ENCODE measurements at regions not wholly inside any gene's neighbourhood (a gene's known extent, or its start where the extent isn't known, plus 50 kb on each side); places are given as distances from the start of the nearest gene placed in this dataset.

DNA sequence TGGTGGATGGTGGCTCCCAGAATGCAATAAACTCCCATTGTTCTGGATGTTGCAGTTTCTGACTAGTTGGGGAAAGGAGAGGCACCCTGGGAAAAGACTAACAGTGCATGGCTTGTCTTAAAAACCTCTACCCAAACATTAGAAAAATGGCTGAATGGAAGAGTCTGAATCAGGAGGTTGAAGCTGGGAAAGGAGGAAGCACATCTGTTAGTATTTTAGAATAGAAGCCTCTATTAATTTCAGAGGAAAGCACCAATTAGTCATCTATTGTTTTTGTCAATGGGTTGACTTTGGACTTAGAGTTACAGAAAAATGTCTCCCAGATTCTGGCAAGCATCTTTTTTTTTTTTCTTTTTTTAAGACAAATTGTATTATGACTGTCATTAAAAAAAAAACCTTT is 56.1 kb upstream of the ELMO1 start:
- DNase-seq = no peak

DNA sequence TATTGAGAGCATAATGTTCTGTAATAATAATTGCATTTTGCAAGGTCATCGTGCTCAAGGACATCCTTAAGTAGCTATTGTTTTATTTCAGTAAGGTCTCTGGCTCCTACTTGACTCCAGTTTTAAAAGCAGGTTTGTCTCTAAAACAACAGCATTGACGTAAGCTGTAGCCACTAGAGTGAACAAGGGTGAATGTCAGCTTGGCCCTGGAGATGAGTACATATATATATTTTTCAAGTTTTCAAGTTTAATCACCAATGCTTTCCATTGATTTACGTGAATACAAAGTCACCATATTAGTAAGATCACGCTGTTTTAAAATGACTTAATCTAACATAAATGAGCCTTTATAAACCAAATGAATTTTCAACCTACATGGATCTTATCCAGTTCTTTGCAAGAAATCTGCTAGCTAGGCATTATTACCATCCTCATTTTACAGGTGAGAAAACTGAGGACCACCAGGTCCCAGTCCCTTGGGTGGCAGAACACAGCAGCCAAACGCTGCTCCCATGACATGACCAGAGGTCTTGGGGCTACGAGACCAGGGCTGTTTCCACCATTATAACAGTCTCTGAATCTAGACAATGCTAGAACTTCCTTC is 57.2 kb upstream of the ELMO1 start:
- DNase-seq = no peak

DNA sequence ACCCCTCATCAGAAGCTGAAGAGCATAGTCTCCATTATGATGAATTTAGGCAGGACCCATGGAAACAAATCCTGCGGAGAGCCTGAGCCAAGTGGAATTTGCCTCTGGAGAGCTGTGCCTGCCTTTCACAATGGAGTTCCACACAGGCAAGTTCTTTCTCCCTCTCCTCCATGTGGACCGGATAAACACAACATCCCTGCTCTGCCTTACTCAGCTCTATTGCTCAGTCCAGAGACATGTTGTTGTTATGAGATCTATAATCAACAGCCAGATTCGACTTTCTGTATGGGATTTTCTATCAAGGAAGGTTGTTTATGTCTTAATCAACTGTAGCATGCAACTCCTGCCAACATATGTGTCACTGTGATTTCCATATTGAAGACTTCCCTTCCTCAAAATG is 59.5 kb upstream of the ELMO1 start:
- no peak for DNase-seq

DNA sequence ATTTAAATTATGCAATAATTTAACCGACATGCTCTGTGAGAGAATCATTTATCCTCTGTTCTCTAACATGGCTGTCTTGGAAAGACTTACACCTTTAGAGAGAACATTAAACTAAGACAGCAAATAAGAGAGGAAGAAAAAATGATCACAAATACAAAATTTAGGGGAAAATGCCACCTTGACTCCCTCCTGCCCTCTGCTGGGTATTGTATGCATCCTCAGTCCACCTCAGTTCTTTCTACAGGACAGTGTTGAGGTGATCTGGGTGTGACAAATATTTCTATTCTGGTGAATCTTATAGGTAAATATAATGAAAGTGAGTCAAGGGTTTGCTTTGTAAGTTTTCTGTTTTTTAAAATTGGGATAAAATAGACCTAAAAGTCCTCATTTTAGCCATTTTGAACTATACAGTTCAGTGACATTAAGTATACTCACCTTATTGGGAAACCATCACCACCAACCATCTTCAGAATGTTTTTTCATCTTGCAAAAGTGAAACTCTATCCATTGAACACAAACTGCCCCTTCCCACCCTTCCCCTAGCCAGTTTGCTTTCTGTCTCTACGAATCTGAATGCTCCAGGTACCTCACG is 61.5 kb upstream of the ELMO1 start:
- no peak for DNase-seq

DNA sequence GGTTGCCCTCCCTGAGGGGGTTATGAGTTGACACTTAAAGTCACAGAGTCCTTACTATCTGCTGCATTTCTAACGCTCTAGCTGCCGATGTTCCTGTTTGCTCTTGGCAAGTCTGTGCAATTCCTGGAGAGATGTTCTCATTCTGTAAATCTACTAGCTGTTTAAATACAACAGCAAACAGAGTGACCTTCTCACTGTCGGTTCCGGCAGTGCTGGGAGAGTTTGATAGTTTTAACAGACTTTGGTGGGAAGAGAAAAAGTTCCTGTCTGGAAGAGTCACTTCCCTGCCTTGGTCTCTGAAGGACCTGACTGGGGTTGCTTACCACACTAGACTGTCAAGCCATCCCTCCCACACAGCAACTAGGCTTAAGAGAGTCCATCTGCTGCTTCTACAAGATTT is 63.3 kb upstream of the ELMO1 start:
- peak; percentile 35 for DNase-seq

DNA sequence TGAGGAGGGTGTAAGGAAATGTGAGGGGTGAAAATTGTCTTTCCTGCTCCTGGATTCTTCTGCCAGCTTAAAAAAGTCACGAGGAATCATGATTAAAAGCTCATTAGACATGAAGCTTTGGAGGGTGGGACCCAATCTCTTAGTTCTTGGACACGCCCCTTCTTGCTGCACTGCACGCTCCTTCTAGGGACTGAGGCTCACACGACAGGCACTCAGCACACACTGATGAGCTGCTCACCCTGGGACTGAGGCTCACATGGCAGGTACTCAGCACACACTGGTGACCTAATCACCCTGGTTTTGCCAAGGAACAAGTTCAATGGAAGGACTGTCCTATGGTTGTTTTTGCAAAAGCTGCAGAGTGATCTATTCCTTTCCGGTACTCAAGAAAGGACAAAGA is 65.8 kb upstream of the ELMO1 start:
- no peak for DNase-seq

DNA sequence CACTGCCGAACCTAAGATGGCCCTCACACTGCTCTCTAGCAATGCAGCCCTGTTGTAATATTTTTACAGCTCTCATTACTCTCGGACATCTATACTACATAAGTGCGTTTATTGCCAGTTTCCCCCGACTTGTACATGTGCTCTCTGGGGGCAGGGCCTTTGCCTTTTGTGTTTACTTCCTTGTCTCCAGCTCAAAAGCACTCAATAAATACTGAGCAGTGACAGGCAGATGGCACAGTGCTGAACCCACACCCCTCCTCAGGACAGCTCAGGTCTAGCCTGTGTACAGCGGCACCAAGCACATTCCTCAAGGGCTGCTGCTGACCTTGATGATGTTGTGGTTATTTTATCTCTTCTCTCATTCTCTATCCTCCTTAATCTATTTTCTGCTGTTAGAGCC is 68.0 kb upstream of the ELMO1 start:
- DNase-seq = no peak

DNA sequence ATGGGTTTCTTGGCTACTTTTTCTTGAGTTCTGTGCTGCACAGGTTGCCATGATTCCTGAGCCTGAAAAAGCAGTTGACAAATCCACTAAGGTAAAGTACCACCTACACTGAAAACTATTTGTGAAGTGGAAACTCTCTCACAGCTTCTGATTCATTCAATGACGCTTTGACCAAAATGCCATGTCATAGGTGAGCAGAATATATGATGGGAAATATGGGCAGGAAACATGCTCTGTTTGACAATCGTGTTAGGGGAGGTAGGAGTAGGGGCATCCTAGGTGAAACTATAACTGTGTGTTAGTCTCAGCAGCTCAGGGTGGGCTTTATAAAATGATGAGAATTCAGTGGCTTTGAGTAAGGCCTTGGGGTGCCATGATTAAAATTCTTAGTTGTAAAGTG is 69.6 kb upstream of the ELMO1 start:
- DNase-seq = no peak

DNA sequence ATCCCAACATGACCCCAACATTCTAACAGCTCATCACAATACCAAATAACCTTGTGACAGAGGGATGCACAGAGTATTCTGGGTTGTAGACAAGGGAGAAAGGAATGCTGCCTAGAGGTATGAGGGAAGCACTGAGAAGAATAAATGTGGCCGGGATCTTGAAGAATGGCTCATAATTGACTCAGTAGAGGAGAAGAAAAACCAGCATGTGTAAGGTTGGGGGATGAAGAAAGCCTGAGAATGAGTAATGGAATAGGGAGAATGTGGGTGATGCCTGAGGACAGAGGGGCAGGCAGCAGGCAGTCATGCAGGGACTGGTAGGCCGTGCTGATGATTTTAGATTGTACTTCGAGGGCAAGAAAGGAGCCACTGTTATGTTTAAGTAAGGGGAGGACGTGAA is 75.4 kb upstream of the ELMO1 start:
- DNase-seq = no peak

DNA sequence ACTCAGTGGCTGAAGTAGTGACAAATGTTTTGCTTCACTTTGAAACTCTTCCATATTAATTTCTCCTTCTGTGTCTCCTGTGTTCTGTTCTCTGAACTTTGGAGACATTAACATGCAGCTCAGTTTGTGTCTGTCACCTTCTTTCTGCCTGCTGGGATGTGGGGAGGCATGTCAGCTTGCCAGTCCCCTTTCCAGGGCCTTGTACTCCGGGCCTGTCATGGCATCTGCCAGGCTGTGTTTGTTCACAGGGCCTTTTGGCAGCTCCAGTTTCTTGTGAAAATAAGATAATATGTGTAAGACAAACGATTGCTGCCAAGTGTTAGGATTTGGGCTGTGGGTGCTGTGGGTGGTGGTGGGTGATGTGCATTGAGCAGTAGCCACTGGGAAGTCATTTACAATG is 76.1 kb upstream of the ELMO1 start:
- no peak for DNase-seq

DNA sequence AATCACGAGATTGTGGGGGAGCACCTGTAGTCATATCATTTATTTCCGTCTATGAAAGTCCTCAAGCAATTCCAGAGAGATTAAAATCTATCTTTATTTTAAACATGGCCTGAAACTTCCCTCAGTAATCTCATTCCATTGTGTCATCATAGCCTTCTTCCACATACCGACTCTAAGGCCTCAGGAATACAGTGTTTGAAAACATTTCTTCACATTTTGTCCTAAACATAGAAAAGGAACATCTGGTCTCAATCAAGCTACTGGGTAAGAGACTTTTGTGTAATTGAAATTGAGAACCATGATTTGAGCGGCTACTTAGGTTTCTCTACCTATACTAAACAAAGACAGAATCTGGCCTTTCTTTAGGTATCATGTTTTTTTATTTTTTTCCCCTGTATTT is 78.0 kb upstream of the ELMO1 start:
- DNase-seq = no peak

DNA sequence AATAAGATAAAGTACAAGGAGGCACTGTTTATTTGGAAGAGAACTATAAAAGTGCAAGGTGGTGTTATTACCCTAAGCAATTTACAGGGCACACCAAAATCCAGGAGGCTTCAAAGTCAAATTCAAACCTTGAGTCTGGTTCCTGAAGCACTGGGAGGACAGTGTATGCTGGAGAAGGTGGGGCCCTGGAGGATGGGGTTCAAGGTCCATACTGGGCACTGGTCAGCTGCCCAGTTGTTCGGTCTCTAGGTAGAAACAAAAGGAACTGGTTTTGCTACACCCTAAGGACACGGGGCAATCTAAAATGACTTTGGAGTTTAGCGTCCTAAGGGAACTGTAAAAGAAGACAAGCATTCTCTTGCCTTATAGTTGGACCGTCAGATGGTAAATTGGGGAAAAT is 78.4 kb upstream of the ELMO1 start:
- DNase-seq = no peak

DNA sequence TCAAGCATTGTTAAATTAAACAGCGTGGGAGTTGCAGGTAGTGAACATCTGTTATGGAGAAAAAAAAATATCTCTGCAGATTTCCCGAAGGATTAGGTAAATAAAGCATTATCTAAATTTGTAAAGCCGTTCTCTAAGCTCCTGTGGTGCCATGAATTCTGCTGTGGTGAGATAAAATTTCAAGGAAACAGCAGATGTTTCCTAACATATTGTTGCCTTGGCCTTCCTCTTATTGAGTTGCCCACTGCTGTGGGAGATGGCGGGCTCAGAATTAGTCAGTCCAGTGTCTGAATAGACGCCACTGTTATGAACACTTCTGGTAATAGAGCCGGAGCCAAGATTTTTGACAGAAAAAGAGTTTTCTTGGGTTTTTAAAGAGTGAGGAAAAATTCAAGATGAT is 82.6 kb upstream of the ELMO1 start:
- DNase-seq = no peak

DNA sequence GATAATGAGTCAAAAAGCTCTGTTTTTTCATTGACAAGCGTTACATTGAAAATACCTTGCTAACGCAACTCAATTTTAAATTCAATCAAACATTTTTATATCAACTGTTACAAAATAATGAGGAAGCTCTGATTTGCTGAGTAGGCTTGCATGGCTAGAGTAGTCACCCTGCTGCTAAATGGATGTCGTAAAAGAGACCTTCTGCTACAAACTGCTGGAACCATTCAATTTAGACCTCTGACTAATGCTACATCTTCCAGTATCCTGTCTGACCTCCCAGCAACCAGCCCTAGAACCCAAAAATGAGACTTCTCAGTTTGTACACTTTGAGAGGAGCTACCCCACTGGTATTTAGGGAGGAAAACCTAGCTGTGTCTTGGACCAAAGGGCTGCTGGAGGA is 84.0 kb upstream of the ELMO1 start:
- no peak for DNase-seq

DNA sequence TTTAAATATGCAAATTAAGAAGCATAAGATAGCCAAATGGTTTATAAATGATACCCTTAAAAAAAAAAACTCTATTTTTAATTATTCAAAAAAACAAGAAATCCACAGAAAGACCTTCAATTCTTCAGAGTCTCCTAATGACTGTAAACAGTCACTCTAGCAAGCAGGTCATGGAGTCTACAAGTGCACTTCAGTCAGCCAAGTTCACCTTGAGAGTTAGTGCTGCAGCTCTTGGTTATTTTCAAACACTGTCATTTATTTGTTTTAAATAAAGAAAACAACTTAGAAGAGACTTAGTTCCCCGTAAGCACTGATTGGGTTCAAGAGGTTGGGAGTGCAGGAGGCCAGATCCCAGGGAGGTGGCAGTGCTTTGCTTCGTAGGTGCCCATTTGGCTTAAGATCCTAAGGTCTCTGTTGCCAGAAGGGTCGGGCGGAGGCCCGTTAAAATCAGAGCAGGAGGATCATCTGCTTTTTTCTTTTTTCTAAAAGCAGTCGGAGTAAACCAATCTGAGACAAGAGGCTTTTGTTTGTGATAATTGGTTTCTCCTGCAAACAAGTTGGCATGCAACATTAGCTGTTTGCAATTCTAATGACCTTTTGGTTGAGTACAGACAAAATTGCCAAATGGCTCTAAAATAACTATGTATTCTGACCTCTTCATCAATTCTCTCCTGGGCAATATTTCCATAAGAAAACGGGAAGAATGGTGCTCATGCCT is 86.4 kb upstream of the ELMO1 start:
- no peak for DNase-seq

DNA sequence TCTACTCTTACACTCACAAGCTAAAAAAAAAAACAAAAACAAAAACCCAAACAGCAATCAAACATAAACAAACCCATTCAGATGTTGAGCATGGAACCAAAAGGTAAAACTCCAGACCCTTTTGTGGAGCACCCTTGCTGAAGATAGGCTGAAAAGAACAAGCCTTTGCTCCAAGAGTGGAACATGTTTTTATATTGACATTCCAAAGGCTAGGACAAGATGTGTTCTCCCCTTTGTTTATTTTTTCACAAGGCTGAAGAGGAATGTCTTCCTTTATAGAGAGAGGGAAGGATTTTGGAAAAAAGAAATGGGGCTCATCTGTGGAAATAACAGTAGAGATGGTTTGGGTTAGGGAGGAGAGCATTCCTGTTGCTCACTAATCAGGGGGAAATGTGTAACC is 87.2 kb upstream of the ELMO1 start:
- DNase-seq = no peak

DNA sequence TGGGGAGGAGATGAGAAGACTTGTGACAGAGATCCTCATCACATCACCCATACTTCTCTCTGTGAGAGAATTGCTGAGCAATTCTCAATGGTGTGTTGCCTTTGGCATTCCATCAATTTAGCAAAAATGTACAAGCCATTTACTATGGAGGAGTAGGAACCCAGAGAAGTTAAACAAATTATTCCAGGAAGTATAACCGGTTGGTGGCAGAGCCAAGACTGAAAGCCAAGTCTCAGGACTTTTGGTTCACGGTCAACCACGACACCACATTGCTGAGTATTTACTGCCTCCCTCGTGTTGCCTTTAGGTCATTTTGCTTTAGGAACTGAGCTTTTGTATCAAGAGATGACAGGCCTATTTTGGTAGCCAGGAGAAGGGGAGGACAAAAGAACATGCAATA is 88.0 kb upstream of the ELMO1 start:
- DNase-seq = no peak

DNA sequence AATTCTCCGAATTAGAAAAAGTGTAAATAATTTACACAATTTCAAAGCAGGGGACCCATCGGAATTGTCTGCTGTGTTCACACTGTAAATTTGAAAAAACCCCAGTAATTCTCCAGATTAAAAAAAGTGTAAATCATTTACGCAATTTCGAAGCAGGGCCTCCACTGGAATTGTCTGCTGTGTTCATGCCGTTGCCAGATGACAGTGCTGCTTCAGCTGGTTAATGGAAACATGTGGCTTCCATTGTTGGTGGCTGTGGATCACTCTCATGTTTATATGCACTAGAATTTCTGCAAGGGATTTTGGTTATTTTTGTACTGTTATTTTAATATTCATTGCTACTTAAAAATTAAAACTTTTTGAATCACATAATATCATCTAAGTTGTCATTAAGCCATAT is 88.8 kb upstream of the ELMO1 start:
- DNase-seq = no peak

DNA sequence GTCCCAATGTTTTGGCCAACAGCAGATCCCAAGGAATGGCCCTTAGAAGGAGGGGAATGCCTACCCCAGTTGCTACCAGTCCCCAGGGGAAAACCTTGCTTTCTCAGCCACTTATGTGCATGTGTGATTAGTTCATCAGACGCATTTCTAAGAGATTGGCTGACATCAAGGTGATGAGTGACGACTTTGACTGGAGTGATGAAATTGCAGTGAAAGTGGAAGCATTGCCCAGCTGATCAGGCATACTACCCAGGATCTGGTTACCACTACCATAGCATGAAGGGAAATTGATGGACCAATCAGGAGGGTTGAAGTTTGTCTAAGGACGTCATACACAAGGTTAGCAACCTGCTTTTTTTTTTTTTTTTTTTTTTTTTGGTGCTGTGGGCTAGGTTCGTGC is 90.3 kb upstream of the ELMO1 start:
- DNase-seq = no peak

DNA sequence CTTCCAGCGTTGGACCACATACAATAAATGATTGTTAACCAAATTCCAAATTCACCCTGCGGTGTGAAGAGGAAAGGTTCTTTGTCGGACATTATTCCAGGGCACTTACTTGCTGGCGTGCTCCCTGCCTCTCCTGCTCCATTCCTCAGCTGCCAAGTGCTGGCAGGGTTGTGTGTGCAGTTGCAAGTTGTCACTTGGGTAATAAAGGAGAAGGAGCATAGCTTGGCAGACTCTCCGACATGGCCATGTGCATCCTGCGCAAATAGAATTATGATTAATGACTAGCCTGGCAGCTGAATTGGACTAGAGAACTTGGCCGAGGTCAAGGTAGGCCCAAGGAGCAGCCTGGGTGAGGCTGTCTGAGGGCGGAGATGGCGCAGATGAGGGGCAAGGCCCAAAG is 92.3 kb upstream of the ELMO1 start:
- no peak for DNase-seq

DNA sequence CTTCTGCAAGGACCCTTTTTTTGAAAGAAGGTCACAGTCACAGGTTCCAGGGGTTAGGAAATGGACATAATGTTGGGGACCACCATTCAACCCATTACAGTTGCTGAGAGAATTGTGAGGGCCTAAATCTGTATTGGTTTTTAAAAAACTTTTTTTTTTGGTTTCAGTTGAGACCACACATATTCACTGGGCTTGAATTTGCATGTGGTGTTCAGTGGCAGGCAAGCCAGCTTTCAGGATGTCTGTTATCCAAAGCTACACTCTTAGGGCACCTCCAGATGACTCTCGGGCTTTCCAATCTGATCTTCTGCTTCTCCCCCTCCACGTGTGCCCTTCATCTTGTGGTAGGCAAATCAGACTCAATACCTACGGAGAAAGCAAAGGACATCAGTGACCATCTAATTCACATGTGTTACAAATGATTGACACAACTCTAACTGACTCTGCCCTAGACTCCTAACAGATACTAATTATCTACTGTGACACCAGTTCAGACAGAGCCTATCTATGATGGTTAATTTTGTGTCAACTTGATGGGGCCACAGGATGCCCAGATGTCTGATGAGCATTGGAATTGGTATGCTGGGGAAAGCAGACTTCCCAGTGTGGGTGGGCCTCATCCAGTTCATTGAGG is 93.3 kb upstream of the ELMO1 start:
- no peak for DNase-seq

DNA sequence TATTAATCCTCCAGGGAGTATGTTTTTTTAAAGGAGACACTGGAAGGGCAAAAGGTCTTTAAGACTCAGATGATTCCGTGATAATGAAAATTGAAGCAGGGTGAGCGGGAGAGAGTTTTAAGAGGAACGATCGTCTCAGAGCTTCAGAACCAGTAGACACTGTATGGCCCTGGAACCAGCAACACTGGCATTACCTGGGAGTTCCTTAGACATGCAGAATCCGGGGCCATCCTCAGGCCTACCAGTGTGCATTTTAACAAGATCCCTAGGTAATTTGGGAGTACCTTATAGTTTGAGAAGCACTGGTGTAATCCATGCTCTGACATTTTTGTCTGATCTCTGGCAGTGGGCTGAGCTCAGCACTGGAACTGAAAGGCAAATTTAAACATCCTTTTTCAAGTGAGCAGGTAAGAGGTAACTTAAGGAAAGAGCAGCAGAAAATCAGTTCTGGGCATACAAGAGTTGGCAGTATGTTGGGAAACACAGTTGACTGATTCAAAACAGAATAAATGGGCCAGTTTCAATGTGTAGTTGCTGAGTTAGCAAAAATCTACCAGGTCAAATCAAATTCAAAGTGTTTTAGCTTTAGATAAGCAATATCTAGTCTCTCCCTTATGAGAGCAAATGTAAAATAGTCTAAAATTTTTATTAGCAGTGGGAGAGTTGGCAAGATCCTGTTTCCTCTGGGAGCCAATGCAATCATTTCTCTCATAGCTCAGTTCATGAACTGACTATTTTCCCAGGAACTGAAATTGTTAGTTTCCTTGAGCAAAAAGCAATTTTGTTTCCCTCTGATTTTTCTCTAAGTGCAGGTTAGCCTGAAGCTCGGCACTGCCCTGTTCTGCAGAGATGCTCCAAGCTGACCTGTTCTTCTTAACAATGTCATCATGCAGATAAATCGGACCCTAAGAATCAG is 97.2 kb upstream of the ELMO1 start:
- DNase-seq = no peak

DNA sequence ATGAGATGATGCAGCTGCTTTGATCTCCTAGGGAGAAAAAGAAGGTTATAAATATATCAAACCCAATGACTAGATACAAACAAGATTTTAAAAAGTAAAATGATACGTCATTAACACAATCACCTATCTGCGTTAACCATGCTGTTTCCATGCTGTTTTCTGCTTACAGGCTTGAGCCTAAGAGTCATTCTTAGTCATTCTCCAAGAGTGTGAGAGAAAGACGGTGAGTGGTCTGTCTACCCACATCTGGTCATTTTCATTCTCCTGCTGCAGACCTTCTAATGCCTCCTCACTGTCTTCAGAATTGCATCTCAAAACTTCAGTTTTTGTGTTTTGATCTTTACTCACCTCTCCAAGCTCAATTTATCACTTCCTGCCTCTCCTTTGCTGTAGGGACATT is 98.0 kb upstream of the ELMO1 start:
- DNase-seq = no peak

All from hindlimb muscle (tissue), 1 donor.